ENCODE measurements at regions not wholly inside any gene's neighbourhood (a gene's known extent, or its start where the extent isn't known, plus 50 kb on each side); places are given as distances from the start of the nearest gene placed in this dataset.

DNA sequence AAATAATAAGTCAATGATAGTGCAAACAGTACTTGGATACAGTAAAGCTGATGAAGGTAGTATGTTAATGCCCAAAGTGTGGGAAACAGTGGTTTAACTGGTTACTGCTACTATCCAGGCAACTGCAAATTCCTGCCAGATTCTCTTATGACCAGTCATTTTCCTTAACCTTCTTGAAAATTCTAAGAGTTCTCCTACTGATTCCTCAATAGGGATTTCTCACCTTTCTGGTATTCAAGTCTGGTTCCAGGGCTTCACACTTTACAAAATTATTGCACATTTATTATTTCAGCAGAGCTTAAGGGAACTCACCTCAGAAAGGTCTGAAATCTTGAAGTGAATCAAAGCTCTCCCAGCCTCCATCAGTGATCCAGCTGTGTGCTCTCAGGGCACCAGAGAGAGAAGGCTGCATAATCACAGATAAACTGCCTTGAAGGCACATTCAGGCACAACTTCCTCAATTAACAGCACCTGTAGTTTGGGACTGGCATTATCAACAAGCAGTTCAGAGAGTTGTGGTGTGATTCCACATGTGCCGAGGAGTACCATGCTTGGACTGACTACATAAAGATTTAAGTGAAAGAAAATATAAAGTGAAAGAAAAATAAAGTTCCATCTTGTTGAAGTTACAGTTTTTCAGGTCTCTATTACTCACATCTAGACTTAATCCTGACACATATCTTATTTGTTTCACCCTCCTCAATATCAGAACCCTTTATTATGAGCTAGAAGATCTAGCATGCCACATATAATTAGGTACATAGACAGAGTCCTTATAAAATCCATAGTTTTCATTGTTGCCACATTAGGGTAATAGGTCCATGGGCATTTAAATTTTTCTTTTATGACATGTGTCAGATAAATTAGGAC lies 59.5 kb upstream of the TIPARP start:
- no peak overlapping the region for H3K4me3 ChIP-seq (ENCODE audit: low read depth, low read length)
- TF ChIP-seq, protein P1, sequence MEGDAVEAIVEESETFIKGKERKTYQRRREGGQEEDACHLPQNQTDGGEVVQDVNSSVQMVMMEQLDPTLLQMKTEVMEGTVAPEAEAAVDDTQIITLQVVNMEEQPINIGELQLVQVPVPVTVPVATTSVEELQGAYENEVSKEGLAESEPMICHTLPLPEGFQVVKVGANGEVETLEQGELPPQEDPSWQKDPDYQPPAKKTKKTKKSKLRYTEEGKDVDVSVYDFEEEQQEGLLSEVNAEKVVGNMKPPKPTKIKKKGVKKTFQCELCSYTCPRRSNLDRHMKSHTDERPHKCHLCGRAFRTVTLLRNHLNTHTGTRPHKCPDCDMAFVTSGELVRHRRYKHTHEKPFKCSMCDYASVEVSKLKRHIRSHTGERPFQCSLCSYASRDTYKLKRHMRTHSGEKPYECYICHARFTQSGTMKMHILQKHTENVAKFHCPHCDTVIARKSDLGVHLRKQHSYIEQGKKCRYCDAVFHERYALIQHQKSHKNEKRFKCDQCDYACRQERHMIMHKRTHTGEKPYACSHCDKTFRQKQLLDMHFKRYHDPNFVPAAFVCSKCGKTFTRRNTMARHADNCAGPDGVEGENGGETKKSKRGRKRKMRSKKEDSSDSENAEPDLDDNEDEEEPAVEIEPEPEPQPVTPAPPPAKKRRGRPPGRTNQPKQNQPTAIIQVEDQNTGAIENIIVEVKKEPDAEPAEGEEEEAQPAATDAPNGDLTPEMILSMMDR (IDR thresholded peaks at IDR 0.05; ENCODE audit: insufficient read depth, low read length, missing control alignments) = no peak
- ChIA-PET CTCF (interaction anchor here (0.6 to 1.4 kb wide), 3 partner anchors 9 to 12 kb away, joined by 3 to 7 read pairs (median 3); no protein-coding TSS in a partner anchor), POLR2A (interaction anchor here (1.2 to 1.4 kb wide), 2 partner anchors 9 to 60 kb away, joined by 3 to 4 read pairs; partner anchors contain the start of gene TIPARP)
- DNase-seq (ENCODE audit: low read depth, low spot score) = no peak

DNA sequence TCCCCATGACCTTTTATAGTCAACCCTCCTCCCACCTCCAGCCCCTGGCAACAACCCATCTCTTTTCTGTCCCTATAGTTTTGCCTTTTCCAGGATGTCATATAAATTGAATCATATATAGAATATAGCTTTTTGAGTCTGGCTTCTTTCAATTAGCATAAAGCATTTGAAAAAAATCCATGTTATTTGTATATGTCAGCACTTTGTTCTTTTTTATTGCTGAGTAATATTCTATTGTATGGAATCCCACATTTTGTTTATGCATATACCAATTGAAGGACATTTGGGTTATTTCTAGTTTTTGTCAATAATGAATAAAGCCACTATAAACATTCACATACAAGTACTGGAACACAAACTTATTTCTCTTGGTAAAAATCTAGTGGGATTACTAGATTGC lies 58.0 kb upstream of the SSR3 start:
- TF ChIP-seq, protein P1 (IDR thresholded peaks at IDR 0.05; ENCODE audit: insufficient read depth, low read length, missing control alignments) = no peak
- no peak overlapping the region for H3K4me3 ChIP-seq (ENCODE audit: low read depth, low read length)
- CTCF ChIA-PET = no interaction called here
- POLR2A ChIA-PET = no interaction called here
- DNase-seq (ENCODE audit: low read depth, low spot score) = no peak

DNA sequence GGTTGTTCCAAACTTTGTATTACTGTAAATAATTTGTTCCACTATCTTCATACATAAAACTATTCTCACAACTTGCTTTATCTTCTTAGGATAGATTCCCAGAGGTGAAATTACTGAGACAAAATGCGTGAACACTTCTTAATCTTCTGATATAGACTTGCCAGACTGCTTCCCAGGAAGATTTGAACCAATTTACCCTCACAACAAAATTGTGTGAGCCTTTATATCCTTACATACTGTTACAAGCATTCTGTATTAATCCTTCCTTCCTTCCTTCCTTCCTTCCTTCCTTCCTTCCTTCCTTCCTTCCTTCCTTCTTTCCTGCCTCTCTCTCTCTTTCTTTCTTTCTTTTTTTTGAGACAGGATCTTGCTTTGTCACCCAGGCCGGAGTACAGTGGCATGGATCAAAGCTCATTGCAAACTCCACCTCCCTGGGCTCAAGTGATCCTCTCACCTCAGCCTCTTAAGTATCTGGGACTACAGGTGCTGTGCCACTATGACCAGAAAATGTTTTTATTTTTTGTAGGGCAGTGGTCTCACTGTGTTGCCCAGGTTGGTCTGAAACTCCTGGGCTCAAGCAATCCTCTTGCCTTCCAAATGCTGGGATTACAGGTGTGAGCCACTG lies 57.1 kb upstream of the SSR3 start:
- POLR2A ChIA-PET = no interaction called here
- CTCF ChIA-PET = no interaction called here
- TF ChIP-seq, protein P1 (IDR thresholded peaks at IDR 0.05; ENCODE audit: insufficient read depth, low read length, missing control alignments) = no peak
- no peak for DNase-seq (ENCODE audit: low read depth, low spot score)
- H3K4me3 ChIP-seq (ENCODE audit: low read depth, low read length) = no peak overlapping the region

DNA sequence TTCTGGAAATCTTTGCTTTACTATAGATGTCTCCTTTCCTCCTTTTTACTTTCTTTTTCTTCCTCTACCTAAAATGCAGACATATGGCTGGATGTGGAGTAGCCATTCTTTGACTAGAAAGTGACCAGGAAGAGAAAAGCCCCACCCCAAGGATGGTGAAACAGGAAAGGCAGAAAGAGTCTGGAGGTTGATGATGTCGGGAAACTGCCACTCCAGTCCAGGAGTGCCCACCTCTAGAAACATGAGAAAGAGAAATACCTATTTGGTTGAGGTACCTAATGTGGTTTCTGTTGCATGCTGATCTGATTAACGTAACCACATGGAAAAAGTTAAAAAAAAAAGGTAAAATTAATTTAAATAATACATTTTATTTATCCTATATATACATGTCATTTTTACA lies 55.2 kb upstream of the SSR3 start:
- ChIA-PET POLR2A (no interaction called here), CTCF (interaction anchor here (1.5 kb wide), 1 partner anchor 224 kb away, joined by 3 read pairs; no protein-coding TSS in a partner anchor)
- DNase-seq (ENCODE audit: low read depth, low spot score) = no peak
- TF ChIP-seq, protein P1 (IDR thresholded peaks at IDR 0.05; ENCODE audit: insufficient read depth, low read length, missing control alignments) = no peak
- no peak overlapping the region for H3K4me3 ChIP-seq (ENCODE audit: low read depth, low read length)

DNA sequence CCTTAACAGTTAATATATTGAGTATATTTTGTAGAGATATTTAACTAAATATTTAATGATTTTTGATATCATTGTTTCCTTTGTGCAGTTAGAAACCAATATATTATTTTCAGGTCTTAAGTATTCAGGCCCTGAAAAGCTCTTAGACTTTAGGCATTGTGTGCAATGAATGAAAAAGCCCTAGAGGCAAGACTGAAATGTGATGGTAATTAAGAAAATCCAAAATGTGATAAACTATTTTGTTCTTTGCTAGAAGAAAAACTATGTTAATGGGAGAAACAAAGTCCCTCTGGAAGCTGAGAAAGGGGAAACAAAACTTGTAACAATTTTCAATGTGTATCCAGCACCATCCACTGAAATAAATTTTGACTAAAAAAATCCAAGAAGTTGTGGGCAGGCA lies 54.6 kb upstream of the SSR3 start:
- ChIA-PET POLR2A (no interaction called here), CTCF (interaction anchor here (1.5 kb wide), 1 partner anchor 224 kb away, joined by 3 read pairs; no protein-coding TSS in a partner anchor)
- H3K4me3 ChIP-seq (ENCODE audit: low read depth, low read length) = no peak overlapping the region
- DNase-seq (ENCODE audit: low read depth, low spot score) = no peak
- TF ChIP-seq, protein P1 (IDR thresholded peaks at IDR 0.05; ENCODE audit: insufficient read depth, low read length, missing control alignments) = no peak

Data from AG04449 (cell line).